Keratinocyte (primary cell): ENCODE measurements at regions not wholly inside any gene's neighbourhood (a gene's known extent, or its start where the extent isn't known, plus 50 kb on each side); places are given as distances from the start of the nearest gene placed in this dataset.

Experiments
- CTCF ChIP-seq, 3 experiments: IDR thresholded peaks in 1 of 3; conservative IDR thresholded peaks in 1 of 3; optimal IDR thresholded peaks in 1 of 3; 2 replicates in 2 of 3; 3 replicates in 1 of 3; pipeline versions ENCODE3 to v1.5.1; 2011; ENCODE audit warnings: low read length in 3 of 3, mild to moderate bottlenecking in 3 of 3, moderate library complexity in 2 of 3, control low read depth in 1 of 3, inconsistent platforms in 1 of 3; ENCODE audit not compliant: insufficient read depth in 2 of 3; ENCODE audit errors: extremely low read depth in 1 of 3
- EZH2 ChIP-seq: IDR thresholded peaks from one replicate; pipeline ENCODE4 v1.6.1; 2012; ENCODE audit warnings: inconsistent platforms, mild to moderate bottlenecking, low read length, moderate library complexity

- TF ChIP-seq CTCF (optimal IDR thresholded peaks at IDR 0.05 in 1 of 3, IDR thresholded peaks at IDR 0.05 in 1 of 3, conservative IDR thresholded peaks at IDR 0.05 in 1 of 3; ENCODE audit: extremely low read depth in 1 of 3, insufficient read depth in 2 of 3, low read length in 3 of 3), result no peak
- TF ChIP-seq EZH2, result no peak
These were observed 63.5 kb upstream of the NRIP1 start for GRCh38 chr21:15128267-15128666.
